ENCODE measurements at regions not wholly inside any gene's neighbourhood (a gene's known extent, or its start where the extent isn't known, plus 50 kb on each side); places are given as distances from the start of the nearest gene placed in this dataset.

GRCh38 chr13:99855526-99856420 lies 115.8 kb downstream of the ZIC5 start:
- Mint-ChIP-seq H3K36me3 (ENCODE audit: low read depth) (peaks cover 5% of the 10 kb centered on the region), H3K4me1 (ENCODE audit: low read depth) (no peaks in the 10 kb centered on the region), H3K4me3 (ENCODE audit: unreplicated experiment) (no peak overlapping the region), H3K9me3 (ENCODE audit: low read depth) (no peaks in the 10 kb centered on the region), H3K27me3 (ENCODE audit: low read depth) (no peaks in the 10 kb centered on the region), H3K27ac (ENCODE audit: unreplicated experiment) (no peak overlapping the region)
- no peak for TF ChIP-seq CTCF (IDR thresholded peaks at IDR 0.05)
- no peak for DNase-seq (ENCODE audit: low spot score)

- no peak for DNase-seq (ENCODE audit: low spot score)
- H3K36me3 Mint-ChIP-seq (ENCODE audit: low read depth) = peaks cover 5% of the 10 kb centered on the region
- H3K9me3 Mint-ChIP-seq (ENCODE audit: low read depth) = no peaks in the 10 kb centered on the region
- H3K27me3 Mint-ChIP-seq (ENCODE audit: low read depth) = no peaks in the 10 kb centered on the region
- no peak overlapping the region for H3K4me3 Mint-ChIP-seq (ENCODE audit: unreplicated experiment)
- no peak overlapping the region for H3K27ac Mint-ChIP-seq (ENCODE audit: unreplicated experiment)
- no peak for TF ChIP-seq CTCF (IDR thresholded peaks at IDR 0.05)
- no peaks in the 10 kb centered on the region for H3K4me1 Mint-ChIP-seq (ENCODE audit: low read depth)
Measured at GRCh38 chr13:99854366-99854765, 117.2 kb downstream of the ZIC5 start.

GRCh38 chr13:99847318-99847750 lies 124.2 kb downstream of the ZIC5 start:
- Mint-ChIP-seq H3K4me3 (ENCODE audit: unreplicated experiment) (no peak overlapping the region), H3K36me3 (ENCODE audit: low read depth) (no peaks in the 10 kb centered on the region), H3K9me3 (ENCODE audit: low read depth) (no peaks in the 10 kb centered on the region), H3K27ac (ENCODE audit: unreplicated experiment) (no peak overlapping the region), H3K4me1 (ENCODE audit: low read depth) (peaks cover 2% of the 10 kb centered on the region), H3K27me3 (ENCODE audit: low read depth) (peaks cover 5% of the 10 kb centered on the region)
- no peak for TF ChIP-seq CTCF (IDR thresholded peaks at IDR 0.05)
- no peak for DNase-seq (ENCODE audit: low spot score)

- Mint-ChIP-seq H3K36me3 (ENCODE audit: low read depth) (no peaks in the 10 kb centered on the region), H3K27ac (ENCODE audit: unreplicated experiment) (no peak overlapping the region), H3K4me3 (ENCODE audit: unreplicated experiment) (no peak overlapping the region), H3K27me3 (ENCODE audit: low read depth) (peaks cover 5% of the 10 kb centered on the region), H3K4me1 (ENCODE audit: low read depth) (peaks cover 9% of the 10 kb centered on the region), H3K9me3 (ENCODE audit: low read depth) (no peaks in the 10 kb centered on the region)
- DNase-seq (ENCODE audit: low spot score) = no peak
- no peak for TF ChIP-seq CTCF (IDR thresholded peaks at IDR 0.05)
Measured at GRCh38 chr13:99845161-99845874, 126.2 kb downstream of the ZIC5 start.

- Mint-ChIP-seq H3K27me3 (ENCODE audit: low read depth) (peaks cover 5% of the 10 kb centered on the region), H3K4me1 (ENCODE audit: low read depth) (peaks cover 9% of the 10 kb centered on the region), H3K36me3 (ENCODE audit: low read depth) (no peaks in the 10 kb centered on the region), H3K27ac (ENCODE audit: unreplicated experiment) (no peak overlapping the region), H3K4me3 (ENCODE audit: unreplicated experiment) (no peak overlapping the region), H3K9me3 (ENCODE audit: low read depth) (no peaks in the 10 kb centered on the region)
- TF ChIP-seq CTCF (IDR thresholded peaks at IDR 0.05) = no peak
- DNase-seq (ENCODE audit: low spot score) = no peak
Measured at GRCh38 chr13:99844421-99844820, 127.1 kb downstream of the ZIC5 start.
